ENCODE measurements at regions not wholly inside any gene's neighbourhood (a gene's known extent, or its start where the extent isn't known, plus 50 kb on each side); places are given as distances from the start of the nearest gene placed in this dataset.

GRCh38 chr13:107452833-107453232 lies 762.5 kb downstream of the LIG4 start:
- TF ChIP-seq CTCF (conservative IDR thresholded peaks at IDR 0.05; ENCODE audit: low read depth, low read length), result no peak
- H3K36me3 ChIP-seq (ENCODE audit: insufficient read depth), result no peaks in the 10 kb centered on the region
- no peak overlapping the region for H3K4me3 ChIP-seq (IDR thresholded peaks at IDR 0.05; ENCODE audit: insufficient read depth, low read depth, low read length)
- no peaks in the 10 kb centered on the region for H3K4me1 ChIP-seq (ENCODE audit: low read depth, poor library complexity, severe bottlenecking)
- H3K27me3 ChIP-seq (ENCODE audit: insufficient read depth, low read depth), result no peaks in the 10 kb centered on the region
- H4K20me1 ChIP-seq (ENCODE audit: insufficient read depth), result no peaks in the 10 kb centered on the region
- H3K79me2 ChIP-seq (ENCODE audit: insufficient read depth, low read depth), result no peaks in the 10 kb centered on the region
- H3K4me2 ChIP-seq, result no peak overlapping the region
- no peak overlapping the region for H2AFZ ChIP-seq (ENCODE audit: low read depth)
- H3K9ac ChIP-seq, result no peak overlapping the region
- H3K27ac ChIP-seq, result no peak overlapping the region

- Histone ChIP-seq H3K4me1 (ENCODE audit: low read depth, poor library complexity, severe bottlenecking) (no peaks in the 10 kb centered on the region), H4K20me1 (ENCODE audit: insufficient read depth) (no peaks in the 10 kb centered on the region), H2AFZ (ENCODE audit: low read depth) (no peak overlapping the region), H3K9ac (no peak overlapping the region), H3K27me3 (ENCODE audit: insufficient read depth, low read depth) (no peaks in the 10 kb centered on the region), H3K4me2 (no peak overlapping the region), H3K4me3 (IDR thresholded peaks at IDR 0.05; ENCODE audit: insufficient read depth, low read depth, low read length) (no peak overlapping the region), H3K27ac (no peak overlapping the region), H3K79me2 (ENCODE audit: insufficient read depth, low read depth) (no peaks in the 10 kb centered on the region), H3K36me3 (ENCODE audit: insufficient read depth) (no peaks in the 10 kb centered on the region)
- no peak for TF ChIP-seq CTCF (conservative IDR thresholded peaks at IDR 0.05; ENCODE audit: low read depth, low read length)
Observed at GRCh38 chr13:107450931-107451330, 764.4 kb downstream of the LIG4 start.

- TF ChIP-seq CTCF (conservative IDR thresholded peaks at IDR 0.05; ENCODE audit: low read depth, low read length), result no peak
- H3K4me2 ChIP-seq, result no peak overlapping the region
- no peak overlapping the region for H3K9ac ChIP-seq
Observed at GRCh38 chr13:107450431-107450830, 764.9 kb downstream of the LIG4 start.

GRCh38 chr13:107447591-107447990 lies 767.7 kb downstream of the LIG4 start:
- no peaks in the 10 kb centered on the region for H3K36me3 ChIP-seq (ENCODE audit: insufficient read depth)
- no peak overlapping the region for H3K4me3 ChIP-seq (IDR thresholded peaks at IDR 0.05; ENCODE audit: insufficient read depth, low read depth, low read length)
- no peaks in the 10 kb centered on the region for H3K79me2 ChIP-seq (ENCODE audit: insufficient read depth, low read depth)
- no peak overlapping the region for H3K9ac ChIP-seq
- H4K20me1 ChIP-seq (ENCODE audit: insufficient read depth), result no peaks in the 10 kb centered on the region
- no peaks in the 10 kb centered on the region for H3K4me1 ChIP-seq (ENCODE audit: low read depth, poor library complexity, severe bottlenecking)
- no peak overlapping the region for H3K27ac ChIP-seq
- no peaks in the 10 kb centered on the region for H3K27me3 ChIP-seq (ENCODE audit: insufficient read depth, low read depth)
- no peak overlapping the region for H3K4me2 ChIP-seq
- H2AFZ ChIP-seq (ENCODE audit: low read depth), result no peak overlapping the region
- no peak for TF ChIP-seq CTCF (conservative IDR thresholded peaks at IDR 0.05; ENCODE audit: low read depth, low read length)

More at GRCh38 chr13:107450431-107450830, 764.9 kb downstream of the LIG4 start:
- H3K4me1 ChIP-seq (ENCODE audit: low read depth, poor library complexity, severe bottlenecking), result no peaks in the 10 kb centered on the region
- H3K27me3 ChIP-seq (ENCODE audit: insufficient read depth, low read depth), result no peaks in the 10 kb centered on the region
- H2AFZ ChIP-seq (ENCODE audit: low read depth), result no peak overlapping the region
- H3K27ac ChIP-seq, result no peak overlapping the region
- H3K36me3 ChIP-seq (ENCODE audit: insufficient read depth), result no peaks in the 10 kb centered on the region
- no peaks in the 10 kb centered on the region for H4K20me1 ChIP-seq (ENCODE audit: insufficient read depth)
- no peaks in the 10 kb centered on the region for H3K79me2 ChIP-seq (ENCODE audit: insufficient read depth, low read depth)
- H3K4me3 ChIP-seq (IDR thresholded peaks at IDR 0.05; ENCODE audit: insufficient read depth, low read depth, low read length), result no peak overlapping the region

Data from KMS-11 (cell line).